Lower leg skin (tissue), 3 donors: ENCODE measurements at regions not wholly inside any gene's neighbourhood (a gene's known extent, or its start where the extent isn't known, plus 50 kb on each side); places are given as distances from the start of the nearest gene placed in this dataset.

Experiments
- CTCF ChIP-seq, 3 donors: fragments of 450-650 bp; IDR thresholded peaks; one replicate each; pipeline ENCODE4 v1.5.1; 2016; ENCODE audit warnings: antibody characterized with exemption in 3 of 3, mild to moderate bottlenecking in 3 of 3, moderate library complexity in 2 of 3
- POLR2A ChIP-seq, 2 donors: fragments of 450-650 bp; IDR thresholded peaks; one replicate each; pipeline ENCODE4 v1.6.1; 2016 to 2017; ENCODE audit warnings: antibody characterized with exemption in 2 of 2, mild to moderate bottlenecking in 1 of 2, moderate library complexity in 1 of 2

- TF ChIP-seq CTCF (IDR thresholded peaks at IDR 0.05) (no peak), POLR2A (IDR thresholded peaks at IDR 0.05) (no peak)
These were observed 187.0 kb upstream of the TRPM3 start for GRCh38 chr9:71308454-71308853.
